Epithelial cell of proximal tubule (primary cell): ENCODE measurements at regions not wholly inside any gene's neighbourhood (a gene's known extent, or its start where the extent isn't known, plus 50 kb on each side); places are given as distances from the start of the nearest gene placed in this dataset.

Experiments
- DNase-seq: peaks from one replicate; pipeline ENCODE4 v3.0.0-alpha.2; 2011; ENCODE audit warnings: low read depth
- H3K4me3 ChIP-seq: 2 replicates; pipeline ENCODE4 v1.5.1; 2011; ENCODE audit warnings: low read depth, mild to moderate bottlenecking, low read length
- CTCF ChIP-seq: conservative IDR thresholded peaks from 2 replicates; pipeline ENCODE4 v1.5.1; 2012; ENCODE audit warnings: low read depth, mild to moderate bottlenecking, low read length

- DNase-seq = no peak
These were observed 210.8 kb downstream of the FAM170A start for GRCh38 chr5:119840175-119840574.

GRCh38 chr5:119852140-119852539 lies 222.8 kb downstream of the FAM170A start:
- TF ChIP-seq CTCF = no peak
- no peak overlapping the region for H3K4me3 ChIP-seq
- DNase-seq = no peak

More at GRCh38 chr5:119840175-119840574, 210.8 kb downstream of the FAM170A start:
- no peak overlapping the region for H3K4me3 ChIP-seq
- no peak for TF ChIP-seq CTCF

- no peak for TF ChIP-seq CTCF
- DNase-seq = no peak
- H3K4me3 ChIP-seq = no peak overlapping the region
These were observed 231.1 kb downstream of the FAM170A start for GRCh38 chr5:119860463-119860862.

GRCh38 chr5:119862619-119863018 lies 233.3 kb downstream of the FAM170A start:
- no peak overlapping the region for H3K4me3 ChIP-seq
- no peak for TF ChIP-seq CTCF
- no peak for DNase-seq

GRCh38 chr5:119864286-119864685 lies 234.9 kb downstream of the FAM170A start:
- H3K4me3 ChIP-seq = no peak overlapping the region
- no peak for TF ChIP-seq CTCF
- DNase-seq = no peak

GRCh38 chr5:119873611-119874010 lies 244.3 kb downstream of the FAM170A start:
- no peak for TF ChIP-seq CTCF
- H3K4me3 ChIP-seq = no peak overlapping the region
- DNase-seq = no peak

GRCh38 chr5:119876522-119876921 lies 247.2 kb downstream of the FAM170A start:
- H3K4me3 ChIP-seq = no peak overlapping the region
- DNase-seq = no peak
- no peak for TF ChIP-seq CTCF
